H1 (cell line): ENCODE measurements at regions not wholly inside any gene's neighbourhood (a gene's known extent, or its start where the extent isn't known, plus 50 kb on each side); places are given as distances from the start of the nearest gene placed in this dataset.

Experiments used
- CTCF ChIA-PET: fragments of 300-600 bp; sonication (Branson Sonifier 250); formaldehyde crosslinking; loops from one replicate; lab custom pipeline; 2021; ENCODE audit not compliant: partially characterized antibody; lab: Charles Lee
- POLR2A ChIA-PET: fragments of 300-600 bp; sonication (Branson Sonifier 250); formaldehyde crosslinking; loops from one replicate; lab custom pipeline; 2021; ENCODE audit warnings: inconsistent platforms; ENCODE audit not compliant: partially characterized antibody; lab: Charles Lee
- DNase-seq, 2 experiments: peaks; one replicate each; pipeline versions ENCODE4 v3.0.0 to v3.0.0-alpha.2; 2010 to 2022; ENCODE audit warnings: low spot score in 2 of 2, low read depth in 1 of 2, mixed read lengths in 1 of 2
- FAIRE-seq: peaks from 2 replicates; lab custom pipeline; 2011; peaks lifted over from hg19 to GRCh38; lab: Jason Lieb, UNC
- H2AFZ ChIP-seq: 2 replicates; pipeline ENCODE4 v1.8.1; 2012; ENCODE audit warnings: low read length, inconsistent platforms
- H2AK5ac ChIP-seq: 2 replicates; pipeline ENCODE4 v1.6.1; 2013; ENCODE audit warnings: low read depth, low read length
- H2BK120ac ChIP-seq: replicated peaks from 2 replicates; pipeline ENCODE3; 2013; ENCODE audit warnings: low read depth, low read length, inconsistent platforms
- H2BK12ac ChIP-seq: 2 replicates; pipeline ENCODE4 v1.6.1; 2013; ENCODE audit warnings: low read depth, low read length
- H2BK15ac ChIP-seq: 2 replicates; pipeline ENCODE4 v1.6.1; 2013; ENCODE audit warnings: low read length
- H2BK20ac ChIP-seq: 2 replicates; pipeline ENCODE4 v1.6.1; 2013; ENCODE audit warnings: low read length
- H2BK5ac ChIP-seq: 2 replicates; pipeline ENCODE4 v1.6.1; 2013; ENCODE audit warnings: low read depth, low read length
- H3K14ac ChIP-seq: 2 replicates; pipeline ENCODE4 v1.6.1; 2013; ENCODE audit warnings: inconsistent platforms; ENCODE audit not compliant: insufficient read length
- H3K18ac ChIP-seq: 2 replicates; pipeline ENCODE4 v1.6.1; 2013; ENCODE audit warnings: low read length; ENCODE audit errors: extremely low read depth
- H3K23ac ChIP-seq: 2 replicates; pipeline ENCODE4 v1.6.1; 2013; ENCODE audit warnings: inconsistent platforms; ENCODE audit not compliant: insufficient read length
- H3K23me2 ChIP-seq: 2 replicates; pipeline ENCODE4 v1.6.1; 2013; ENCODE audit warnings: low read depth, low read length
- H3K27ac ChIP-seq: 2 replicates; pipeline ENCODE4 v1.6.1; 2011; ENCODE audit warnings: low read depth, low read length, inconsistent platforms
- H3K27me3 ChIP-seq, 4 experiments: replicated peaks in 1 of 4; 1 replicate in 1 of 4; 2 replicates in 3 of 4; pipeline versions ENCODE4 v1.6.1 to v1.8.1; 2011 to 2013; ENCODE audit warnings: low read length in 3 of 4, mild to moderate bottlenecking in 3 of 4, inconsistent platforms in 2 of 4, mixed read lengths in 2 of 4, moderate library complexity in 1 of 4; ENCODE audit not compliant: control insufficient read depth in 3 of 4, insufficient read depth in 3 of 4; ENCODE audit errors: extremely low read depth in 1 of 4
- H3K36me3 ChIP-seq, 4 experiments: 2 replicates each; pipeline versions ENCODE4 v1.6.1 to v1.8.1; 2011 to 2013; ENCODE audit warnings: mild to moderate bottlenecking in 4 of 4, low read length in 3 of 4, moderate library complexity in 2 of 4, control low read depth in 1 of 4, inconsistent platforms in 1 of 4; ENCODE audit not compliant: insufficient read depth in 4 of 4, control insufficient read depth in 2 of 4
- H3K4ac ChIP-seq: replicated peaks from 2 replicates; pipeline ENCODE3; 2013; ENCODE audit warnings: low read length, low read depth, mixed read lengths, inconsistent platforms; ENCODE audit not compliant: insufficient read length
- H3K4me1 ChIP-seq, 4 experiments: replicated peaks in 1 of 4; 1 replicate in 1 of 4; 2 replicates in 3 of 4; pipeline versions ENCODE4 v1.6.1 to v1.8.1; 2011 to 2013; ENCODE audit warnings: low read length in 3 of 4, inconsistent platforms in 2 of 4, mixed read lengths in 1 of 4; ENCODE audit not compliant: insufficient read depth in 4 of 4, control insufficient read depth in 3 of 4
- H3K4me2 ChIP-seq, 2 experiments: 2 replicates each; pipeline versions ENCODE4 v1.6.1 to v1.8.1; 2011 to 2013; ENCODE audit warnings: low read depth in 2 of 2, low read length in 2 of 2, control low read depth in 1 of 2, inconsistent platforms in 1 of 2, mild to moderate bottlenecking in 1 of 2; ENCODE audit not compliant: insufficient read depth in 1 of 2
- H3K4me3 ChIP-seq, 4 experiments: fragments of 200-600, 300-600 bp in 1 of 4; sonication (generic), shearing (Covaris generic), sonication (Bioruptor Twin) in 1 of 4; 2 replicates each; pipeline versions ENCODE4 v1.5.1 to v1.8.1; 2011 to 2016; ENCODE audit warnings: low read length in 4 of 4, low read depth in 3 of 4, control low read depth in 2 of 4, inconsistent platforms in 2 of 4, mild to moderate bottlenecking in 2 of 4, mixed read lengths in 1 of 4, moderate library complexity in 1 of 4; ENCODE audit not compliant: insufficient read depth in 2 of 4; ENCODE audit errors: extremely low read depth in 1 of 4
- H3K56ac ChIP-seq: replicated peaks from 2 replicates; pipeline ENCODE3; 2013; ENCODE audit warnings: low read depth, mild to moderate bottlenecking, mixed read lengths, low read length, inconsistent platforms; ENCODE audit not compliant: insufficient read length
- H3K79me1 ChIP-seq: 2 replicates; pipeline ENCODE4 v1.6.1; 2013; ENCODE audit warnings: low read depth, low read length, control low read depth
- H3K79me2 ChIP-seq, 2 experiments: 2 replicates each; pipeline versions ENCODE4 v1.6.1 to v1.8.1; 2012 to 2013; ENCODE audit warnings: low read length in 2 of 2, mild to moderate bottlenecking in 2 of 2, inconsistent platforms in 1 of 2; ENCODE audit not compliant: insufficient read depth in 2 of 2, control insufficient read depth in 1 of 2
- H3K9ac ChIP-seq, 4 experiments: replicated peaks in 1 of 4; 1 replicate in 1 of 4; 2 replicates in 3 of 4; pipeline versions ENCODE4 v1.6.1 to v1.8.1; 2011 to 2013; ENCODE audit warnings: low read depth in 3 of 4, low read length in 3 of 4, control low read depth in 2 of 4, mild to moderate bottlenecking in 2 of 4, moderate library complexity in 2 of 4, inconsistent platforms in 1 of 4; ENCODE audit errors: extremely low read depth in 1 of 4
- H3K9me3 ChIP-seq, 2 experiments: 2 replicates each; pipeline versions ENCODE4 v1.6.1 to v1.8.1; 2012 to 2013; ENCODE audit warnings: mild to moderate bottlenecking in 2 of 2, moderate library complexity in 2 of 2, control low read depth in 1 of 2, inconsistent platforms in 1 of 2, low read depth in 1 of 2, low read length in 1 of 2, mixed read lengths in 1 of 2; ENCODE audit not compliant: insufficient read depth in 2 of 2
- H4K20me1 ChIP-seq, 2 experiments: replicated peaks in 1 of 2; 2 replicates each; pipeline versions ENCODE3 to v1.8.1; 2011 to 2013; ENCODE audit warnings: inconsistent platforms in 2 of 2, low read length in 2 of 2, mild to moderate bottlenecking in 1 of 2; ENCODE audit not compliant: insufficient read depth in 2 of 2, control insufficient read depth in 1 of 2
- H4K5ac ChIP-seq: 2 replicates; pipeline ENCODE4 v1.6.1; 2013; ENCODE audit warnings: low read length, low read depth, mixed read lengths, inconsistent platforms; ENCODE audit not compliant: insufficient read length
- H4K8ac ChIP-seq: 2 replicates; pipeline ENCODE4 v1.8.0; 2013; ENCODE audit warnings: mild to moderate bottlenecking, moderate library complexity, low read length, inconsistent platforms; ENCODE audit not compliant: insufficient read depth; ENCODE audit errors: extremely low read depth
- H4K91ac ChIP-seq: replicated peaks from 2 replicates; pipeline ENCODE3; 2013; ENCODE audit warnings: low read length, mixed read lengths, inconsistent platforms; ENCODE audit not compliant: insufficient read length
- CBX8 ChIP-seq: fragments of 300-800, 300-1000 bp; sonication (generic); IDR thresholded peaks from 2 replicates; pipeline ENCODE4 v1.7.1; 2016; ENCODE audit warnings: low read depth, low read length, borderline replicate concordance
- EZH2 ChIP-seq: fragments of 200-600 bp; sonication (generic); IDR thresholded peaks from 2 replicates; pipeline ENCODE4 v1.7.1; 2012; ENCODE audit warnings: low read depth, mild to moderate bottlenecking, moderate library complexity, low read length, inconsistent platforms; ENCODE audit not compliant: severe bottlenecking
- HDAC6 ChIP-seq: IDR thresholded peaks from one replicate; pipeline ENCODE4 v1.7.1; 2012; ENCODE audit warnings: low read depth, mild to moderate bottlenecking, inconsistent platforms, low read length, moderate library complexity
- NANOG ChIP-seq: IDR thresholded peaks from 2 replicates; pipeline ENCODE4 v1.6.1; 2011; ENCODE audit warnings: low read length, low read depth, mild to moderate bottlenecking, inconsistent platforms; ENCODE audit not compliant: insufficient read depth, poor library complexity, severe bottlenecking
- RAD21 ChIP-seq, 2 experiments: IDR thresholded peaks in 1 of 2; conservative IDR thresholded peaks in 1 of 2; 2 replicates each; pipeline ENCODE4 v1.6.1; 2011; ENCODE audit warnings: low read depth in 2 of 2, low read length in 2 of 2, improper control_type of control experiment in 1 of 2, inconsistent platforms in 1 of 2, mild to moderate bottlenecking in 1 of 2, moderate library complexity in 1 of 2
- SUZ12 ChIP-seq: fragments of 200-600 bp; sonication (generic); IDR thresholded peaks from 2 replicates; pipeline ENCODE4 v1.6.1; 2012; ENCODE audit warnings: mild to moderate bottlenecking, inconsistent platforms, low read length, moderate library complexity, mixed read lengths
- TAF1 ChIP-seq: IDR thresholded peaks from 2 replicates; pipeline ENCODE4 v1.6.1; 2011; ENCODE audit warnings: mild to moderate bottlenecking, low read depth, low read length
- TAF7 ChIP-seq: optimal IDR thresholded peaks from 2 replicates; pipeline ENCODE3; 2011; ENCODE audit warnings: low read depth, mild to moderate bottlenecking, inconsistent platforms, low read length, moderate library complexity, borderline replicate concordance
- WGBS, 2 experiments: shearing (Covaris generic) in 1 of 2; methylation state at CpG; one replicate each; pipeline versions ENCODE4 v1.1.6 to v1.1.7; 2013 to 2015; ENCODE audit warnings: low lambda C conversion rate in 2 of 2, mixed read lengths in 2 of 2, inconsistent platforms in 1 of 2, low coverage in 1 of 2, missing lambda C conversion rate in 1 of 2; ENCODE audit not compliant: insufficient replicate concordance in 2 of 2, insufficient coverage in 1 of 2, insufficient read length in 1 of 2; ENCODE audit errors: extremely low coverage in 1 of 2, missing lambda C conversion rate in 1 of 2; 5-methylcytosine and 5-hydroxymethylcytosine counted together
- TF ChIP-seq, protein P1 (sequence below), 3 experiments: IDR thresholded peaks; 1 replicate in 2 of 3; 2 replicates in 1 of 3; pipeline versions ENCODE4 v1.5.1 to v1.6.1; 2011; ENCODE audit warnings: low read length in 3 of 3, mild to moderate bottlenecking in 3 of 3, inconsistent platforms in 2 of 3, low read depth in 1 of 3, moderate library complexity in 1 of 3; ENCODE audit not compliant: insufficient read depth in 1 of 3; ENCODE audit errors: control extremely low read depth in 1 of 3
- TF ChIP-seq, protein P2 (sequence below): IDR thresholded peaks from 2 replicates; pipeline ENCODE4 v1.6.1; 2011; ENCODE audit warnings: low read depth, mild to moderate bottlenecking, low read length; ENCODE audit not compliant: insufficient read depth

DNA sequence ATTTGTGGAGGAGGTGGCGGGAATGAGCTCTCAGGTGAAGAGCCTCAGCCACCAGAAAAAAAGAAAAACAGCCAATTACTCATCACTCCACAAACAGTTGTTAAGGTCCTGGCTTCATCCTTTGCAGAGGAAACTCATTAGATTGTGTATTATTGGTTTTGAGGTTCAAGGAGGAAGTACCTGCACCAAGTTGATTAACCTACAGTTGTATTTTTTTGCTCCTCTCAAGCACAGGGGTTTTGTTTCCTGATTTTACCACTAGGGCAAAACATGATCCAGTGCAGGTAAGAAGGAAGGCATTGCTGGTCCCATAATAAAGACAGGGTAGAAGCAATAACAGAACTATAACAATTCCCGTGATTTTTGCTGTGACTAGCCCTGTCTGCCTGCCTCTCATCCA lies 84.0 kb upstream of the QRFPR start:
- H3K36me3 ChIP-seq, result no peaks in the 10 kb centered on the region
- H3K4ac ChIP-seq, result no peak overlapping the region
- no peak overlapping the region for H2AFZ ChIP-seq
- H2BK12ac ChIP-seq, result no peak overlapping the region
- DNase-seq, result no peak
- 0 out of 4 replicates have a peak, but pooled peaks cover 0 to 3% of the 10 kb centered on the region in 2 experiments for H3K9me3 ChIP-seq
- no peaks in the 10 kb centered on the region for H4K20me1 ChIP-seq
- no peak overlapping the region for H2BK15ac ChIP-seq
- no peaks in the 10 kb centered on the region for H3K27me3 ChIP-seq
- CTCF ChIA-PET, result interaction anchor here (0.5 to 3.6 kb wide), 8 partner anchors 11 to 272 kb away, joined by 3 to 17 read pairs (median 4); no protein-coding TSS in a partner anchor
- no peak overlapping the region for H2BK5ac ChIP-seq
- no peak overlapping the region for H2BK120ac ChIP-seq
- no peak overlapping the region for H3K18ac ChIP-seq
- H2BK20ac ChIP-seq, result no peak overlapping the region
- no peak overlapping the region for H2AK5ac ChIP-seq
- peak; percentile 73 for FAIRE-seq
- 74% methylated on average over 2 of the region's 2 CpGs; no CpG with 5 or more reads in 1 of the 2 experiments for WGBS, 2 experiments
- H3K79me2 ChIP-seq, result no peaks in the 10 kb centered on the region
- H3K27ac ChIP-seq, result no peak overlapping the region
- H3K56ac ChIP-seq, result no peak overlapping the region
- no peak overlapping the region for H3K4me2 ChIP-seq
- no peak overlapping the region for H4K91ac ChIP-seq
- POLR2A ChIA-PET, result no interaction called here
- no peaks in the 10 kb centered on the region for H3K23me2 ChIP-seq
- no peak overlapping the region for H3K14ac ChIP-seq
- no peak overlapping the region for H4K8ac ChIP-seq
- H3K23ac ChIP-seq, result no peak overlapping the region
- no peak overlapping the region for H3K9ac ChIP-seq
- H3K4me1 ChIP-seq, result 0 out of 7 replicates have a peak, but pooled peaks cover 0 to 2% (median 0%) of the 10 kb centered on the region in 4 experiments
- H3K79me1 ChIP-seq, result no peaks in the 10 kb centered on the region
- H3K4me3 ChIP-seq, result no peak overlapping the region
- H4K5ac ChIP-seq, result no peak overlapping the region
- TF ChIP-seq RAD21 (IDR thresholded peaks at IDR 0.05 in 1 of 2, conservative IDR thresholded peaks at IDR 0.05 in 1 of 2; ENCODE audit: low read depth in 2 of 2, low read length in 2 of 2) (peak; percentile 3 to 9; a peak in 1 of 4 replicates), TAF1 (no peak), TAF7 (no peak), SUZ12 (no peak), CBX8 (no peak), HDAC6 (no peak), NANOG (no peak), EZH2 (no peak)
- TF ChIP-seq, protein P1, sequence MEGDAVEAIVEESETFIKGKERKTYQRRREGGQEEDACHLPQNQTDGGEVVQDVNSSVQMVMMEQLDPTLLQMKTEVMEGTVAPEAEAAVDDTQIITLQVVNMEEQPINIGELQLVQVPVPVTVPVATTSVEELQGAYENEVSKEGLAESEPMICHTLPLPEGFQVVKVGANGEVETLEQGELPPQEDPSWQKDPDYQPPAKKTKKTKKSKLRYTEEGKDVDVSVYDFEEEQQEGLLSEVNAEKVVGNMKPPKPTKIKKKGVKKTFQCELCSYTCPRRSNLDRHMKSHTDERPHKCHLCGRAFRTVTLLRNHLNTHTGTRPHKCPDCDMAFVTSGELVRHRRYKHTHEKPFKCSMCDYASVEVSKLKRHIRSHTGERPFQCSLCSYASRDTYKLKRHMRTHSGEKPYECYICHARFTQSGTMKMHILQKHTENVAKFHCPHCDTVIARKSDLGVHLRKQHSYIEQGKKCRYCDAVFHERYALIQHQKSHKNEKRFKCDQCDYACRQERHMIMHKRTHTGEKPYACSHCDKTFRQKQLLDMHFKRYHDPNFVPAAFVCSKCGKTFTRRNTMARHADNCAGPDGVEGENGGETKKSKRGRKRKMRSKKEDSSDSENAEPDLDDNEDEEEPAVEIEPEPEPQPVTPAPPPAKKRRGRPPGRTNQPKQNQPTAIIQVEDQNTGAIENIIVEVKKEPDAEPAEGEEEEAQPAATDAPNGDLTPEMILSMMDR (IDR thresholded peaks at IDR 0.05; ENCODE audit: control extremely low read depth in 1 of 3, insufficient read depth in 1 of 3, low read depth in 1 of 3, low read length in 3 of 3), result peak in 1 of 3 experiments; percentile 39; a peak in 1 of 4 replicates
- TF ChIP-seq, protein P2, sequence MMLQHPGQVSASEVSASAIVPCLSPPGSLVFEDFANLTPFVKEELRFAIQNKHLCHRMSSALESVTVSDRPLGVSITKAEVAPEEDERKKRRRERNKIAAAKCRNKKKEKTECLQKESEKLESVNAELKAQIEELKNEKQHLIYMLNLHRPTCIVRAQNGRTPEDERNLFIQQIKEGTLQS, result no peak
